ENCODE measurements at regions not wholly inside any gene's neighbourhood (a gene's known extent, or its start where the extent isn't known, plus 50 kb on each side); places are given as distances from the start of the nearest gene placed in this dataset.

GRCh38 chr18:8515142-8515865, 93.9 kb upstream of the RAB12 start:
- no peak overlapping the region for H3K27ac ChIP-seq
- no peaks in the 10 kb centered on the region for H3K36me3 ChIP-seq
- intact Hi-C loops (cut with DNase I): no loop called here
- H3K4me3 ChIP-seq: no peak overlapping the region
- ATAC-seq (no peak), DNase-seq (no peak)
- no peaks in the 10 kb centered on the region for H3K4me1 ChIP-seq
- no peaks in the 10 kb centered on the region for H3K27me3 ChIP-seq (ENCODE audit: low read depth)
- no peak for TF ChIP-seq CTCF (IDR thresholded peaks at IDR 0.05)
- H3K9me3 ChIP-seq: no peaks in the 10 kb centered on the region

- no peaks in the 10 kb centered on the region for H3K36me3 ChIP-seq
- H3K27ac ChIP-seq: no peak overlapping the region
- ATAC-seq (no peak), DNase-seq (no peak)
- no peak overlapping the region for H3K4me3 ChIP-seq
- H3K27me3 ChIP-seq (ENCODE audit: low read depth): no peaks in the 10 kb centered on the region
- H3K9me3 ChIP-seq: no peaks in the 10 kb centered on the region
- no peaks in the 10 kb centered on the region for H3K4me1 ChIP-seq
- no peak for TF ChIP-seq CTCF (IDR thresholded peaks at IDR 0.05)
- intact Hi-C loops (cut with DNase I): no loop called here
These were observed 92.6 kb upstream of the RAB12 start for GRCh38 chr18:8516371-8517250.

GRCh38 chr18:8517276-8517675, 92.0 kb upstream of the RAB12 start:
- H3K27ac ChIP-seq: no peak overlapping the region
- no peak for ATAC-seq
- intact Hi-C loops (cut with DNase I): no loop called here
- no peak for TF ChIP-seq CTCF (IDR thresholded peaks at IDR 0.05)
- no peaks in the 10 kb centered on the region for H3K27me3 ChIP-seq (ENCODE audit: low read depth)
- H3K4me1 ChIP-seq: no peaks in the 10 kb centered on the region
- no peak for DNase-seq
- no peaks in the 10 kb centered on the region for H3K9me3 ChIP-seq
- H3K4me3 ChIP-seq: no peak overlapping the region
- no peaks in the 10 kb centered on the region for H3K36me3 ChIP-seq

- Histone ChIP-seq H3K4me3 (no peak overlapping the region), H3K9me3 (no peaks in the 10 kb centered on the region), H3K4me1 (no peaks in the 10 kb centered on the region), H3K27ac (no peak overlapping the region), H3K27me3 (ENCODE audit: low read depth) (no peaks in the 10 kb centered on the region), H3K36me3 (no peaks in the 10 kb centered on the region)
- DNase-seq (no peak), ATAC-seq (no peak)
- TF ChIP-seq CTCF (IDR thresholded peaks at IDR 0.05): no peak
- intact Hi-C loops (cut with DNase I): no loop called here
These were observed 90.1 kb upstream of the RAB12 start for GRCh38 chr18:8519102-8519501.

GRCh38 chr18:8520266-8520665, 89.0 kb upstream of the RAB12 start:
- no peak overlapping the region for H3K4me3 ChIP-seq
- H3K9me3 ChIP-seq: no peaks in the 10 kb centered on the region
- no peaks in the 10 kb centered on the region for H3K36me3 ChIP-seq
- H3K4me1 ChIP-seq: no peaks in the 10 kb centered on the region
- intact Hi-C loops (cut with DNase I): no loop called here
- DNase-seq: no peak
- no peaks in the 10 kb centered on the region for H3K27me3 ChIP-seq (ENCODE audit: low read depth)
- H3K27ac ChIP-seq: no peak overlapping the region
- no peak for ATAC-seq
- no peak for TF ChIP-seq CTCF (IDR thresholded peaks at IDR 0.05)

All from lower lobe of right lung (tissue), 2 donors.